ENCODE measurements at regions not wholly inside any gene's neighbourhood (a gene's known extent, or its start where the extent isn't known, plus 50 kb on each side); places are given as distances from the start of the nearest gene placed in this dataset.

DNA sequence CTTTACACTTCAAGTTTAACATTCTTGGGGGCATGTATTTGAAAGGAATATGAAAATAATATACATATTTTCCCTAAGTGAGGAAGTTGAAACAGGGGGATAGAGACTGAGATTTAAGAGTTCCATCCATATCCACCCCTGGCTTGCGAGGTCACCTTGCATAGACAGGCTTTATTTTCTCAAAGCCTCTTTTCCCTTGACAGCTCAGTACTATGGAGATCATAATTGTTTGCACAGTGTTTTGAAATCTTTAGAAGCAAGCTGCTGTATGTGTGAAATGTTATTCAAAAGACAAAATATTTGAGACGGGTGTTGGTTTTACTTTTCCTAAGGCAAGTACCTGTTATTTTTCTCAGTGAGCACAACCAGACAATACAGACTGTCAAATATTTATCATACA lies 163.1 kb downstream of the LRRC70 start:
- no peak for DNase-seq (ENCODE audit: low read depth, low spot score)
- H3K36me3 ChIP-seq (ENCODE audit: insufficient read depth, low read length), result no peaks in the 10 kb centered on the region
- no peaks in the 10 kb centered on the region for H3K9me3 ChIP-seq (ENCODE audit: low read depth, low read length)
- TF ChIP-seq POLR2AphosphoS5 (IDR thresholded peaks at IDR 0.05; ENCODE audit: borderline replicate concordance, low read depth, low read length) (no peak), FOXP2 (optimal IDR thresholded peaks at IDR 0.05; ENCODE audit: control extremely low read depth, extremely low read length, insufficient read depth) (no peak), EZH2 (IDR thresholded peaks at IDR 0.05) (no peak)
- no peak overlapping the region for H3K4me3 ChIP-seq
- no peak overlapping the region for H3K27ac ChIP-seq
- H3K9ac ChIP-seq (ENCODE audit: insufficient read length), result no peak overlapping the region

DNA sequence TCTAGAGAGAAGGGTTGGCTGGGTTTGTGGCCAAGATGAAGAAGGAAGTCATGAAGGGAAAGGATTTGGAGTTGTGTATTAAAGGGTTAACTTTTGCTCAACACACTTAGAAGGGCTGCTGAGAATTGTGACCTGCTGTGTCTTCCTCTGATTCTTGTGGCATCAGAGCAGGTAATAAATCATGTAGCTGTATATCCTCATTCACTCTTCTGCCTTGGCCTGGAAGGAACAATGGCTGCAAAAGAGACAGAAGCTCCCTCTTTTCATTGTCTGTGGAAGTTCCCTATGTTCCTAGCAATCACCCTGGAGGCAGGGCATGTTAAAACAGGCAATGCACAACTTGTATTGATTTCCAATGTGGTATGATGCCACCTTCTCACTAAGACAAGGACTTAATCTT lies 159.1 kb downstream of the LRRC70 start:
- no peaks in the 10 kb centered on the region for H3K36me3 ChIP-seq (ENCODE audit: insufficient read depth, low read length)
- no peak for DNase-seq (ENCODE audit: low read depth, low spot score)
- no peaks in the 10 kb centered on the region for H3K9me3 ChIP-seq (ENCODE audit: low read depth, low read length)

DNA sequence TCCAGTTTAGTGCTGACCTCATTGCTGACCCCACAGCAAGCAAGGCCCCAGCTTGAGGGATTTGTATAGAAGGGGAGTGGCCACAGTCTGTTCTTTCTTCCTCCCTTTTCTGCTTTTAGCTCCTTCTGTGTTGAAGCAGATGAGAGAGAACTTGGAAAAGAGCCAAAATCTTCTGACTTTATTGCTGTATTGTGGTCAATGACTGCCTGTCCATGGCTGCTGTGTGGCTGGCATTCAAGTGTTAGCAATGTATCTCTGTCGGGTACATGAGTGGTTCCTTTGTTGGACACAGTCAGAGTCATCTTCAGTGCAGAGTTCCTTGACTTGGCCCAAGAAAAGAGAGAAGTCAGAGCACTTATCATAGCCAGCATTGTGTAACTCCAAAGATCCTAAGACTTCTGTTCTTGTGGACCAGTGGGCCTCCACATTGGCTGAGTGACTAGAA lies 154.1 kb downstream of the LRRC70 start:
- Histone ChIP-seq H3K9ac (ENCODE audit: insufficient read length) (no peak overlapping the region), H3K9me3 (ENCODE audit: low read depth, low read length) (no peaks in the 10 kb centered on the region), H3K4me3 (no peak overlapping the region), H3K36me3 (ENCODE audit: insufficient read depth, low read length) (no peaks in the 10 kb centered on the region), H3K27ac (no peak overlapping the region)
- TF ChIP-seq EZH2 (IDR thresholded peaks at IDR 0.05), result no peak
- TF ChIP-seq FOXP2 (optimal IDR thresholded peaks at IDR 0.05; ENCODE audit: control extremely low read depth, extremely low read length, insufficient read depth), result no peak
- TF ChIP-seq POLR2AphosphoS5 (IDR thresholded peaks at IDR 0.05; ENCODE audit: borderline replicate concordance, low read depth, low read length), result no peak
- no peak for DNase-seq (ENCODE audit: low read depth, low spot score)

More for the DNA sequence above, 159.1 kb downstream of the LRRC70 start:
- TF ChIP-seq FOXP2 (optimal IDR thresholded peaks at IDR 0.05; ENCODE audit: control extremely low read depth, extremely low read length, insufficient read depth), result no peak
- TF ChIP-seq POLR2AphosphoS5 (IDR thresholded peaks at IDR 0.05; ENCODE audit: borderline replicate concordance, low read depth, low read length), result no peak
- TF ChIP-seq EZH2 (IDR thresholded peaks at IDR 0.05), result no peak
- Histone ChIP-seq H3K4me3 (no peak overlapping the region), H3K9ac (ENCODE audit: insufficient read length) (no peak overlapping the region), H3K27ac (no peak overlapping the region)

DNA sequence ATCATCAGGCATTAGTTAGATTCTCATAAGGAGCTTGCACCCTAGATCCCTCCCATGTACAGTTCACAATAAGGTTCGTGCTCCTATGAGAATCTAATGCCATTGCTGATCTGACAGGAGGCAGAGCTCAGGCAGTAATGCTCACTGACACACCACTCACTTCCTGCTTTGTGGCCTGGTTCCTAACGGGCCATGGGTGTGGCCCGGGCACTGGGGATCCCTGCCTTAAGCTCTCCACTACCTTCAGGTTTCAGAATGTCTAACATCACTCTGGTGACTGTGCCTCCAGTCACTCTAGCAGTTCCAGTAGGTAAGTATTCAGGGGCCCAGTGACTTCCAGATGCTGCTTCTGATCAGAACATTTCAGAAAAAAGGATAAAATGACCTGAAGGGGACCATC lies 152.4 kb downstream of the LRRC70 start:
- TF ChIP-seq FOXP2 (optimal IDR thresholded peaks at IDR 0.05; ENCODE audit: control extremely low read depth, extremely low read length, insufficient read depth) (no peak), POLR2AphosphoS5 (IDR thresholded peaks at IDR 0.05; ENCODE audit: borderline replicate concordance, low read depth, low read length) (no peak), EZH2 (IDR thresholded peaks at IDR 0.05) (no peak)
- no peaks in the 10 kb centered on the region for H3K9me3 ChIP-seq (ENCODE audit: low read depth, low read length)
- H3K36me3 ChIP-seq (ENCODE audit: insufficient read depth, low read length), result no peaks in the 10 kb centered on the region
- no peak for DNase-seq (ENCODE audit: low read depth, low spot score)
- H3K27ac ChIP-seq, result no peak overlapping the region
- no peak overlapping the region for H3K4me3 ChIP-seq
- no peak overlapping the region for H3K9ac ChIP-seq (ENCODE audit: insufficient read length)

DNA sequence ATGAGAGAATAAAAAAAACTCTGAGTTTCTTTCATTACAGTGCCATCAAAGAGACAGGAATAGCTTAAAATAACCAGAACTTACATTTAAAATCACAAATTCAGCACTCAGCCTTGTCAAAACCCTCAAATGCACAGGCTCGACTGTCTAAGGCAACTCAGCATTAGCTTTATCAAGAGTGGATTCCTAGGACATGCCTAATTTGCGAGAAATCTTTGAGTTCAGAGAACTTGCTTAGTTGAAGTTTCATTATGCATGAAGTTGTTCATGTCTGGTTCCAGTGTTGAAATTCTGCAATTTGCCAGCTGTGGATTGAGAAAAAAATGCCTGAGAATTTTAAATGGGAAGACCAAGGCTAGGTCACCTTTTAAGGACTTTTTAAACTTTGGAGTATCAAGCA lies 151.1 kb downstream of the LRRC70 start:
- H3K36me3 ChIP-seq (ENCODE audit: insufficient read depth, low read length), result no peaks in the 10 kb centered on the region
- H3K4me3 ChIP-seq, result no peak overlapping the region
- no peak overlapping the region for H3K9ac ChIP-seq (ENCODE audit: insufficient read length)
- no peak for DNase-seq (ENCODE audit: low read depth, low spot score)
- TF ChIP-seq FOXP2 (optimal IDR thresholded peaks at IDR 0.05; ENCODE audit: control extremely low read depth, extremely low read length, insufficient read depth) (no peak), EZH2 (IDR thresholded peaks at IDR 0.05) (no peak), POLR2AphosphoS5 (IDR thresholded peaks at IDR 0.05; ENCODE audit: borderline replicate concordance, low read depth, low read length) (no peak)
- H3K27ac ChIP-seq, result no peak overlapping the region
- no peaks in the 10 kb centered on the region for H3K9me3 ChIP-seq (ENCODE audit: low read depth, low read length)

DNA sequence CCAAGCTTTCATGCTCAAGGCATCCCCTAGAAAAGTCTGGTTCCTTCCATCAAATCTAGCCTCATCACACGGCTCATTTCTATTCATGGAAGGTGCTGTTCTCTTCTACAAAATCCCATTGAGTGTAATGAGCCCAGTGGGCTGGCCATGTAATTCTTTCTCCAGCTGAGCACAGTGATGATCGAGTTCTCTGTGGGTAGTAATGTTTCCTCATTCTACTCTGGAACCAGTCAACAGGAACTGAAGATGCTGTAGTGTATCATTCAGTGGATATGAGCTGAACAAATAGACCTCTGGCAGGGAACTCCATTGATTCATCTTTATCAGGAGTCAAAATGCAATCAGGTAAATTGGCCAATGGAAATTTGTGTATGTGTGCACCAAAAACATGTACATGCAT lies 149.2 kb downstream of the LRRC70 start:
- Histone ChIP-seq H3K36me3 (ENCODE audit: insufficient read depth, low read length) (no peaks in the 10 kb centered on the region), H3K4me3 (no peak overlapping the region), H3K27ac (no peak overlapping the region), H3K9me3 (ENCODE audit: low read depth, low read length) (no peaks in the 10 kb centered on the region), H3K9ac (ENCODE audit: insufficient read length) (no peak overlapping the region)
- TF ChIP-seq POLR2AphosphoS5 (IDR thresholded peaks at IDR 0.05; ENCODE audit: borderline replicate concordance, low read depth, low read length), result no peak
- no peak for TF ChIP-seq EZH2 (IDR thresholded peaks at IDR 0.05)
- TF ChIP-seq FOXP2 (optimal IDR thresholded peaks at IDR 0.05; ENCODE audit: control extremely low read depth, extremely low read length, insufficient read depth), result no peak
- no peak for DNase-seq (ENCODE audit: low read depth, low spot score)

DNA sequence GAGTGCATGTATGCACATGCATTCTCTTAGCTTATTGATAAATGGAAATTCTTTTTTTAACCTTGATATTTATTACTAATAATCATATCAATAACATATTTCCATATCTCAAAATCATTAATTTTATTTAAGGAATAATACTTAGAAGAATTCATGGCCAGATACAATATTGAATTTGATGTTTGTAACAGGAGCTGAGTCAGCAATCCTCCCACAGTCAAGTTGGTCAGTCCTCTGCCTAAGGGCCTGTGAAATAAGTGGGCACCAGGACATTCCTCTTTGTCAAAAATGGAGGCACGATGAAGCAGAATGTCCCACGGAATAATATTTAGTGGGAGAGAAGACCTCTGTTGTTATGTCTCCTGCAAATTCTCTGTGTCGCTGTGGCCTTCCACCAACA lies 148.6 kb downstream of the LRRC70 start:
- no peak for TF ChIP-seq EZH2 (IDR thresholded peaks at IDR 0.05)
- TF ChIP-seq FOXP2 (optimal IDR thresholded peaks at IDR 0.05; ENCODE audit: control extremely low read depth, extremely low read length, insufficient read depth), result no peak
- no peak for TF ChIP-seq POLR2AphosphoS5 (IDR thresholded peaks at IDR 0.05; ENCODE audit: borderline replicate concordance, low read depth, low read length)
- DNase-seq (ENCODE audit: low read depth, low spot score), result no peak
- no peak overlapping the region for H3K4me3 ChIP-seq

DNA sequence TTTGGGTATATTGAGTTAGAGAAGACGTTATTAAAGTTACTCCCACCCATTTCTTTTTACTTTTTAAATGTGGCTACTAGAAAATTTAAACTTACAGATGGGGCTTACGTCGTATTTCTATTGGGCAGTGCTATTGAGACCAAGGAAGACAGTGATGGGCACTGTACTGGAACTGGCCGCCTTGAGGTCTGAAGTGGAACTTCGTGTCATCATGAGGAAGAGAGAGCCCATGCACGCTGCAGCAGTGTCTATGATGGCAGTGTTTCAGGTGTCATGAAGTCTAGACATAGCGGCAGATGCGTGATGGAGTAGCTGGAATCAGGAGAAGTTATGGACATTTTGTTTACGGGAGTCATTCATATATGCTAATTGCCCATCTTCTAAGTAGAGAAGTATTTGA lies 143.7 kb downstream of the LRRC70 start:
- TF ChIP-seq POLR2AphosphoS5 (IDR thresholded peaks at IDR 0.05; ENCODE audit: borderline replicate concordance, low read depth, low read length) (no peak), EZH2 (IDR thresholded peaks at IDR 0.05) (no peak), FOXP2 (optimal IDR thresholded peaks at IDR 0.05; ENCODE audit: control extremely low read depth, extremely low read length, insufficient read depth) (no peak)
- H3K9ac ChIP-seq (ENCODE audit: insufficient read length), result no peak overlapping the region
- no peak overlapping the region for H3K4me3 ChIP-seq
- no peak for DNase-seq (ENCODE audit: low read depth, low spot score)
- no peaks in the 10 kb centered on the region for H3K9me3 ChIP-seq (ENCODE audit: low read depth, low read length)
- H3K36me3 ChIP-seq (ENCODE audit: insufficient read depth, low read length), result no peaks in the 10 kb centered on the region
- H3K27ac ChIP-seq, result no peak overlapping the region

More for the DNA sequence above, 148.6 kb downstream of the LRRC70 start:
- Histone ChIP-seq H3K9me3 (ENCODE audit: low read depth, low read length) (no peaks in the 10 kb centered on the region), H3K9ac (ENCODE audit: insufficient read length) (no peak overlapping the region), H3K27ac (no peak overlapping the region), H3K36me3 (ENCODE audit: insufficient read depth, low read length) (no peaks in the 10 kb centered on the region)

DNA sequence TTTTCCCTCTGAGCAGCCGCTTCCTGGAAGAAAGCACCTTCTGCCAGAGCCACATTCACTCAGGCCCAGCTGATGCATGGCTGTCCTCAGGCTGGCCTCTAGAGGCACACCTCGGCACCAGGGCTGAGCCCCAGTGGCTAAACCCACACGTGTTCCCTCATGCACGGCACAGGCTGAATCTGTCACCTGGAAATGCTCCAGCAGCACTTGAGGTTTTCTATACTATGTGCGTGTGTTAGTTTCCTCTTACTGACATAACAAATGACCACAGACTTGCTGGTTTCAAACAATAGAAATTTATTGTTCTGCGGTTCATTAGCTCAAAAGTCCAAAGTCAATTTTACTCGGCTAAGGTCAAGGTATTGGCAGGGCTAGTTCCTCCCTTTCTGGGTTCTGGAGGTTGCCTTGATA lies 141.4 kb downstream of the LRRC70 start:
- Histone ChIP-seq H3K36me3 (ENCODE audit: insufficient read depth, low read length) (no peaks in the 10 kb centered on the region), H3K27ac (no peak overlapping the region), H3K9me3 (ENCODE audit: low read depth, low read length) (no peaks in the 10 kb centered on the region), H3K4me3 (no peak overlapping the region), H3K9ac (ENCODE audit: insufficient read length) (no peak overlapping the region)
- no peak for TF ChIP-seq POLR2AphosphoS5 (IDR thresholded peaks at IDR 0.05; ENCODE audit: borderline replicate concordance, low read depth, low read length)
- no peak for TF ChIP-seq EZH2 (IDR thresholded peaks at IDR 0.05)
- TF ChIP-seq FOXP2 (optimal IDR thresholded peaks at IDR 0.05; ENCODE audit: control extremely low read depth, extremely low read length, insufficient read depth), result no peak
- no peak for DNase-seq (ENCODE audit: low read depth, low spot score)

Measured in SK-N-MC (cell line).